ENCODE measurements at regions not wholly inside any gene's neighbourhood (a gene's known extent, or its start where the extent isn't known, plus 50 kb on each side); places are given as distances from the start of the nearest gene placed in this dataset.

- CTCF ChIA-PET = no interaction called here
- no peak for DNase-seq (ENCODE audit: extremely low spot score)
- TF ChIP-seq FOXM1 (IDR thresholded peaks at IDR 0.05; ENCODE audit: borderline replicate concordance) (no peak), NFRKB (IDR thresholded peaks at IDR 0.05) (no peak), CTBP1 (IDR thresholded peaks at IDR 0.05; ENCODE audit: borderline replicate concordance) (no peak), FOXK2 (IDR thresholded peaks at IDR 0.05) (no peak), SP1 (IDR thresholded peaks at IDR 0.05) (no peak), ARNT (IDR thresholded peaks at IDR 0.05) (no peak), SUZ12 (IDR thresholded peaks at IDR 0.05) (no peak), ZNF384 (IDR thresholded peaks at IDR 0.05) (no peak), LEF1 (IDR thresholded peaks at IDR 0.05; ENCODE audit: borderline replicate concordance) (no peak), FOXA1 (IDR thresholded peaks at IDR 0.05) (no peak), HDGF (IDR thresholded peaks at IDR 0.05; ENCODE audit: borderline replicate concordance) (no peak), BHLHE40 (IDR thresholded peaks at IDR 0.05; ENCODE audit: borderline replicate concordance) (no peak)
- POLR2A ChIA-PET = no interaction called here
These were observed 151.1 kb upstream of the PLN start for GRCh38 chr6:118396969-118397368.

- ChIA-PET POLR2A (no interaction called here), CTCF (no interaction called here)
- DNase-seq (ENCODE audit: extremely low spot score) = no peak
- TF ChIP-seq PKNOX1 (IDR thresholded peaks at IDR 0.05) = no peak
- no peak for TF ChIP-seq FOXA1 (IDR thresholded peaks at IDR 0.05)
- TF ChIP-seq BHLHE40 (IDR thresholded peaks at IDR 0.05; ENCODE audit: borderline replicate concordance) = no peak
- TF ChIP-seq SP1 (IDR thresholded peaks at IDR 0.05) = no peak
- TF ChIP-seq HDGF (IDR thresholded peaks at IDR 0.05; ENCODE audit: borderline replicate concordance) = no peak
- no peak for TF ChIP-seq NFRKB (IDR thresholded peaks at IDR 0.05)
- no peak for TF ChIP-seq LEF1 (IDR thresholded peaks at IDR 0.05; ENCODE audit: borderline replicate concordance)
- no peak for TF ChIP-seq ARNT (IDR thresholded peaks at IDR 0.05)
- no peak for TF ChIP-seq ZNF384 (IDR thresholded peaks at IDR 0.05)
- no peak for TF ChIP-seq SUZ12 (IDR thresholded peaks at IDR 0.05)
- no peak for TF ChIP-seq ELF4 (IDR thresholded peaks at IDR 0.05)
- TF ChIP-seq CTBP1 (IDR thresholded peaks at IDR 0.05; ENCODE audit: borderline replicate concordance) = no peak
- TF ChIP-seq L3MBTL2 (conservative IDR thresholded peaks at IDR 0.05) = no peak
These were observed 150.2 kb upstream of the PLN start for GRCh38 chr6:118397671-118398465.

GRCh38 chr6:118400098-118400497, 148.0 kb upstream of the PLN start:
- DNase-seq (ENCODE audit: extremely low spot score) = no peak
- POLR2A ChIA-PET = no interaction called here
- CTCF ChIA-PET = no interaction called here
- TF ChIP-seq L3MBTL2 (conservative IDR thresholded peaks at IDR 0.05) = no peak
- no peak for TF ChIP-seq SP1 (IDR thresholded peaks at IDR 0.05)
- TF ChIP-seq FOXA1 (IDR thresholded peaks at IDR 0.05) = no peak
- no peak for TF ChIP-seq TARDBP (IDR thresholded peaks at IDR 0.05)
- TF ChIP-seq PKNOX1 (IDR thresholded peaks at IDR 0.05) = no peak
- no peak for TF ChIP-seq BHLHE40 (IDR thresholded peaks at IDR 0.05; ENCODE audit: borderline replicate concordance)
- TF ChIP-seq NFRKB (IDR thresholded peaks at IDR 0.05) = no peak
- no peak for TF ChIP-seq ARNT (IDR thresholded peaks at IDR 0.05)
- TF ChIP-seq FOXM1 (IDR thresholded peaks at IDR 0.05; ENCODE audit: borderline replicate concordance) = no peak
- TF ChIP-seq ZNF384 (IDR thresholded peaks at IDR 0.05) = no peak
- no peak for TF ChIP-seq CTBP1 (IDR thresholded peaks at IDR 0.05; ENCODE audit: borderline replicate concordance)
- TF ChIP-seq LEF1 (IDR thresholded peaks at IDR 0.05; ENCODE audit: borderline replicate concordance) = no peak
- no peak for TF ChIP-seq SUZ12 (IDR thresholded peaks at IDR 0.05)
- no peak for TF ChIP-seq HDGF (IDR thresholded peaks at IDR 0.05; ENCODE audit: borderline replicate concordance)
- no peak for TF ChIP-seq FOXK2 (IDR thresholded peaks at IDR 0.05)
- no peak for TF ChIP-seq ELF4 (IDR thresholded peaks at IDR 0.05)

GRCh38 chr6:118400582-118400981, 147.5 kb upstream of the PLN start:
- POLR2A ChIA-PET = no interaction called here
- CTCF ChIA-PET = no interaction called here
- no peak for DNase-seq (ENCODE audit: extremely low spot score)
- TF ChIP-seq SP1 (IDR thresholded peaks at IDR 0.05) (no peak), CTBP1 (IDR thresholded peaks at IDR 0.05; ENCODE audit: borderline replicate concordance) (no peak), FOXA1 (IDR thresholded peaks at IDR 0.05) (no peak), ELF4 (IDR thresholded peaks at IDR 0.05) (no peak), ZNF384 (IDR thresholded peaks at IDR 0.05) (no peak), HDGF (IDR thresholded peaks at IDR 0.05; ENCODE audit: borderline replicate concordance) (no peak), ARNT (IDR thresholded peaks at IDR 0.05) (no peak), FOXM1 (IDR thresholded peaks at IDR 0.05; ENCODE audit: borderline replicate concordance) (no peak), L3MBTL2 (conservative IDR thresholded peaks at IDR 0.05) (no peak)

- ChIA-PET CTCF (no interaction called here), POLR2A (no interaction called here)
- no peak for DNase-seq (ENCODE audit: extremely low spot score)
- TF ChIP-seq HDGF (IDR thresholded peaks at IDR 0.05; ENCODE audit: borderline replicate concordance) (no peak), SP1 (IDR thresholded peaks at IDR 0.05) (no peak), FOXM1 (IDR thresholded peaks at IDR 0.05; ENCODE audit: borderline replicate concordance) (no peak), PKNOX1 (IDR thresholded peaks at IDR 0.05) (no peak), CTBP1 (IDR thresholded peaks at IDR 0.05; ENCODE audit: borderline replicate concordance) (no peak), ARNT (IDR thresholded peaks at IDR 0.05) (no peak), ELF4 (IDR thresholded peaks at IDR 0.05) (no peak), FOXK2 (IDR thresholded peaks at IDR 0.05) (no peak), NFRKB (IDR thresholded peaks at IDR 0.05) (no peak), ZNF384 (IDR thresholded peaks at IDR 0.05) (no peak), TARDBP (IDR thresholded peaks at IDR 0.05) (no peak), LEF1 (IDR thresholded peaks at IDR 0.05; ENCODE audit: borderline replicate concordance) (no peak), SUZ12 (IDR thresholded peaks at IDR 0.05) (no peak), BHLHE40 (IDR thresholded peaks at IDR 0.05; ENCODE audit: borderline replicate concordance) (no peak), L3MBTL2 (conservative IDR thresholded peaks at IDR 0.05) (no peak), FOXA1 (IDR thresholded peaks at IDR 0.05) (no peak)
These were observed 146.6 kb upstream of the PLN start for GRCh38 chr6:118401325-118401975.
